ENCODE measurements at regions not wholly inside any gene's neighbourhood (a gene's known extent, or its start where the extent isn't known, plus 50 kb on each side); places are given as distances from the start of the nearest gene placed in this dataset.
"Not testable (repeated sequence)": the region's sequence is repeated elsewhere in the genome, so short reads cannot be mapped to it uniquely, and the experiment has no call there.

- DNase-seq, result no peak
These were observed 186.3 kb upstream of the INTU start for GRCh38 chr4:127446427-127446885.

DNA sequence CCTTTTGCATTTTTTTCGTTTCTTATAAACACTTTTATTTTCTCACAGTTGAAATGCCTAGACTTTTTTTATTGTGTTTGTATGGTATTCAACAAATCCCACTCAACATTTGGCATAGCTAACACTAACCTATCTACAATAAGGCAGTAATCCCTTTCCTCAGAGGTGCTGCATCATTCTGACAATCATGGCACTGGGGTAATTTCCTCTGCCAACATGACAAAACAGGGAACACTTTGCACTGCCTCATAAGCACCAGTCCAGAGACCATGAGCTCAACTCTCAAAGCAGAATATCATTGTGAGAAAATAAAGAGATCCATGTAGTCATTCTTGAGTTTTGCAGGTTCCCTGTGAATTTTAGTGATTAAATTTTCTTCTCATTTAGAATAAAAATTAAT lies 183.8 kb upstream of the INTU start:
- no peak for DNase-seq

DNA sequence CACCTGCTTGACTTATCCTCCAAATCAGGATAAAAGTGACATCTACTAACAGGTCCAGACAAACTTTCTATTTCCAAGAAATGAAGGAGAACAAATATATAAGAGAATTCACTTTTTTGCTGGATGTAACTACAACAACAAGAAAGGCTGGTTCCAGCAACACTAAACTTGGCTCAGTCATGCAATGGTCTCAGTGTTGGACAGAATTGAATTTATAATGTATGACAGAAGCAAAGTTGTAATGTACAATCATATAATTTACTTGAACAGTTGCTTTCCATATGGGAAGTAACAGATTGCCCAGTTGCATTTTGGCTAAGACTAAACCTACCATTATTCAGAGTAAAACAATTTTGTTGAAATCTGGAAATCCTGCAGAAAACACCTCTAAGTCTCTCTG lies 183.3 kb upstream of the INTU start:
- no peak for DNase-seq

DNA sequence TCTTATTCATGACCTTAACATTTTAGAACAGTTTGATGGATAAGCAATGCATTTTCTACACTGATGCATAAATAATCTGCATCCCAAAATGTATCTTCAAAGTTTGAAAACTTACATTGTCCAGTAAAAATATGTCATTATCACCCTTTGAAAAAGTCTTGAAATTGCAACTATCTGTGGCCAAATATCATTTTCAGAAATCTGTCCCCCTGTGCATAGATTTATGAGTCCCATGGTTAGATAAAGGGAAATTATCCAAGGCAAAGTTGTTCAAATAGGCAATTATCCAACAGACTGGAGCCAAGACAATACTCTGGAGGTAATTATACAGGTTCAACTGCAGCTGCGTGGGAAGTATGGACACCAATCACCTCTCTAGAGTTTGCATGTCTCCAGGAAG lies 182.5 kb upstream of the INTU start:
- DNase-seq, result peak in 2 of 3 experiments; percentile 5 to 61

DNA sequence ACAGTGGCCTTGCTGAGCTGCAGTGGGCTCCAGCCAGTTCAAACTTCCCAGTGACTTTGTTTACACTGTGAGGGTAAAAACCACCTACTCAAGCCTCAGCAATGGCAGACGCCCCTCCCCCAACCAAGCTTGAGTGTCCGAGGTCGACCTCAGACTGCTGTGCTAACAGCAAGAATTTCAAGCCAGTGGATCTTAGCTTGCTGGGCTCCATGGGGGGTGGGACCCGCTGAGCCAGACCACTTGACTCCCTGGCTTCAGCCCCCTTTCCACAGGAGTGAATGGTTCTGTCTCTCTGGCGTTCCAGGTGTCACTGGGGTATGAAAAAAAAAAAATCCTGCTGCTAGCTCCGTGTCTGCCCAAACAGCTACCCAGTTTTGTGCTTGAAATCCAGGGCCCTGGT lies 168.9 kb upstream of the INTU start:
- peak in 1 of 3 experiments; percentile 26 for DNase-seq

GRCh38 chr4:127469542-127469941 lies 163.2 kb upstream of the INTU start:
- DNase-seq, result no peak

DNA sequence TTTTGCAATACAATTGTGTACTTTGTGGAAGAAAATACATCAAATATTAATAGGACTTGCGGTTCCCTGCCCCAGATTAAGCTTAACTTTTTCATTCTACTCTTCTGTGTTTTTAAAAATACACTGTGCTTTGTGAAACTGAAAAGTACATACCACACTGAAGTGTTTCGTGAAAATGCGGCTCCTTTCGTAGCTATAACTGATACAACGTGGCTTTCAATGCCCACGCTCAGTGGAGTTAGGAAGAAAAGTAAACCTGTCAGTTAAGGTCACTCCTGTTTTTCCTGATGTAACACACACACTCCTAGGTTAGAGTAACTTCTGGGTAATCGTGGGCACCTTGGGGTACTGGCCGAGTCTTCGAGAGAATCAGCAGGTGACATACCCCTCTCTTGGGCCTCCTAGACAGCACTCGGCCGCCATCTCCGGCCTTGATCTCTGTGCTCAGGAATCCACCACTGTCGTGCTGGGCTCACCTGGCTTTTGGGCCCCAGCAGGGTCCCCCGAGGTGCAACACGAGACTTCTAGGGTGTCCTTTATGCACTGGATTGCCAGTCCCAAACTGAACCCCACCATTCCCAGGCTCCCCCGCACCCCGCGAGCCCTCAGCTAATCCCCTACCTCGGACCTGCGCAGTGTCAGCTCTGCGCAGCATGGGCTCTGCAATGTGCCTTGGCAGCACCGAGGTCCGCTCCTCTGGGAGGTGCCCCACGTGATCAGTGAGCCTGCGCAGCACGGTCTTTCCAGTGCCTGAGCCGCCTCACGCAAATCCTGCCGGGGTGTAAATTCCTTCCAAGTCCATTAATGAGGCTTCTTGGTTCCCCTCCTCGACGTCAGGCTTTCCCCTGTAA lies 162.6 kb upstream of the INTU start:
- no peak for DNase-seq

DNA sequence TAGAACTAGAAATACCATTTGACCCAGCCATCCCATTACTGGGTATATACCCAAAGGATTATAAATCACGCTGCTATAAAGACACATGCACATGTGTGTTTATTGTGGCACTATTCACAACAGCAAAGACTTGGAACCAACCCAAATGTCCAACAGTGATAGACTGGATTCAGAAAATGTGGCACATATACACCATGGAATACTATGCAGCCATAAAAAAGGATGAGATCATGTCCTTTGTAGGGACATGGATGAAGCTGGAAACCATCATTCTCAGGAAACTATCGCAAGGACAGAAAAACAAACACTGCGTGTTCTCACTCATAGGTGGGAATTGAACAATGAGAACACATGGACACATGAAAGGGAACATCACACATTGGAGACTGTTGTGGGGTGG lies 154.5 kb upstream of the INTU start:
- DNase-seq, result not testable (repeated sequence)

GRCh38 chr4:127479031-127479622 lies 153.6 kb upstream of the INTU start:
- DNase-seq, result peak in 2 of 3 experiments; percentile 3 to 65

- DNase-seq, result no peak
These were observed 150.7 kb upstream of the INTU start for GRCh38 chr4:127482049-127482448.

DNA sequence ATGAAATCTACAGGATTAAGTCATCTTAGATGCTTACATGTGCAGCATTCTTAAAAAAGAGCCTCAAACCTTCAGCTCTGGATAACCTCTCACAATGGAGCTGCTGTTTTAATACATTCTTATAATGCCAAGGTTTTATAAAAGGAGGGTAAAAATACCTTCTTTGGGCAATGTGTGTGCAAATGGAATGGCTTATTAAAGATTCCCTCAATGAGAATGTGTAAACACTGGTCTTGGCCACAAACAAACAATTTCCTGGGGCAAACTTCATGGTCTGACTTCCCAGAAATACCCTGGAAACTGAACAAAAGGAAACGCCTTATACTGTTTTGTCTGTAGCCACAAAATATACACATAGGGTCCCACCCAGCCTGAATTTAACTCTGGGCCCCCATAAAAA lies 148.6 kb upstream of the INTU start:
- no peak for DNase-seq

DNA sequence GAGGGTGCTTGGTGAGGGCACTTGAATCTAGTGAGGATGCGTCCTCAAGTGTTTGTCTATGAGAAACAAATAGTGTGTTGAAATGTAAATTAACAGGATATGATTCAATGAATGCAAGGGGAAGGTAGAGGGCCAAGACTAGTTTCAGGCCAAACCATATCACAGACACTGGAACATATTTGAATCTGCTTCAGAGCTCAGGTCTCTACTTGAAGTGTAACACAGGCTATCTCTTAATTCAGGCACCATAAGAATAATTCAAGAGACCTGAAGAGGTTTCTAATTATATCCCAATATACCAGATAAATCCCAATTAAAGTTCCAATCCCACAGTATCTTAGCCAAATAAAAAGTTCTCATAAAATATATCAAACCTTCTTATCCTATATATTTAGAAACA lies 146.5 kb upstream of the INTU start:
- DNase-seq, result no peak

- no peak for DNase-seq
These were observed 141.2 kb upstream of the INTU start for GRCh38 chr4:127491571-127491970.

DNA sequence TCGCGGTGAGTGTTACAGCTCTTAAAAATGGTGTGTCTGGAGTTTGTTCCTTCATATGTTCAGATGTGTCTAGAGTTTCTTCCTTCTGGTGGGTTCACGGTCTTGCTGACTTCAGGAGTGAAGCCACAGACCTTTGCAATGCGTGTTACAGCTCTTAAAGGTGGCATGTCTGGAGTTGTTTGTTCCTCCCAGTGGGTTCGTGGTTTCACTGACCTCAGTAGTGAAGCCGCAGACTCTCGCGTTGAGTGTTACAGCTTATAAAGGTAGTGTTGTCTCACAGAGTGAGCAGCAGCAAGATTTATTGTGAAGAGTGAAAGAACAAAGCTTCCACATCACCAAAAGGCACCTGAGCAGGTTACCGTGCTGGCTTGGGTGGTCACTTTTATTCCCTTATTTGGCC lies 135.9 kb upstream of the INTU start:
- DNase-seq, result not testable (repeated sequence)

DNA sequence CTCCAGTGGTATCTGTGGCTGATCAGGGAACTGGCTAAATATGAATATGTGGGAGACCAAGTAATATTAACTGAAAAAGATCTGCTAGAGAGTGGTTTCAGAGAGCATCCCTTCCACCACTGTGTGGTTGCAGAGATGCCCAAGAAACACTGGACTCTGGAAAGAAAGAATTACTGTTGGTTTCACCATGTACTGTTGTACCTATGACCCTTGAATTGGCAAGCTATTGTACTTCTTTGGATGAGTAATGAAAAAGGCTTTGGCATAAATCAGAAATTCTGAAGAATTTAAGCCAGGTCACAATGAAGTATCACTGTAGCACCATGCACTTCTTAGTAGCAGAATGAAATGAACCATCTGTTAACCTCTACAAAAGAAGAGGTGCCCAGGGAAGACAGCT lies 134.4 kb upstream of the INTU start:
- DNase-seq, result no peak

GRCh38 chr4:127500242-127500641 lies 132.5 kb upstream of the INTU start:
- no peak for DNase-seq

- peak in 1 of 3 experiments; percentile 10 for DNase-seq
These were observed 131.7 kb upstream of the INTU start for GRCh38 chr4:127501103-127501502.

DNA sequence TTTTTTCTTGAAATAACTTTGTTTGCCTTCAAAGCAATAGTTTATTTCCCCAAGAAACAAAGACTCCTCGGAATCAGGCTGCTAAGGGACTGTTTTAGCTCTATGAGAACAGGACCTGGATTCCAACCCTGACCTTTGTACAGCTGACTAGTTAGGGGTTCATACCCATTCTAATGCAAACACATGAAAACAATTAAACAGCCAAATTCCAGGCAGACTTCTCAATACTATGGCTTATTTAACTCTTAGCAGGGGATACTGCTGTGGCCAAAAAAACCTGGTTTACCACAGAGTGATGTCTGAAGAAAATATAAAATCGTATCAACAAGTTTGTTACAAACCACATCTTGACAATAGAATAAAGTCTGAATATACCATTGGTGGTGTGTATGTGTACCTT lies 129.6 kb upstream of the INTU start:
- no peak for DNase-seq

DNA sequence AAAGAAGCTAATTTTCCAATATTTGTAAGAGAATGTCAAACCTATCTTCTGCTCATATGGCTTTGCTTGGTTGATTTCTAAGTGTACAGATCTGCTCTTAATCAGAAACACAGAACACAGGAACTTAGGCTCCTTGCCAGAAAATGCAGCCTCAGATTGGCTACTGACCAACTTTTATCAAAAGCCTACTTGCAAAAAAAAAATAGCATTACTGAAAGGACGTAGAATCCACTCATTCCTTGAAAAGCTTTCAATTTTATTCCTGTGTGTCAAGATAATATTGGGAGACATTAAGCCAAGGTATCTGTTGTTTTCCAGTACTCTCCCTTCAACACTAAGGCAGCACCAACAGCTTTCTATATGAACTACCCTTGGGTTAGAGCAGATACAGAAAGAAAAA lies 127.6 kb upstream of the INTU start:
- no peak for DNase-seq

DNA sequence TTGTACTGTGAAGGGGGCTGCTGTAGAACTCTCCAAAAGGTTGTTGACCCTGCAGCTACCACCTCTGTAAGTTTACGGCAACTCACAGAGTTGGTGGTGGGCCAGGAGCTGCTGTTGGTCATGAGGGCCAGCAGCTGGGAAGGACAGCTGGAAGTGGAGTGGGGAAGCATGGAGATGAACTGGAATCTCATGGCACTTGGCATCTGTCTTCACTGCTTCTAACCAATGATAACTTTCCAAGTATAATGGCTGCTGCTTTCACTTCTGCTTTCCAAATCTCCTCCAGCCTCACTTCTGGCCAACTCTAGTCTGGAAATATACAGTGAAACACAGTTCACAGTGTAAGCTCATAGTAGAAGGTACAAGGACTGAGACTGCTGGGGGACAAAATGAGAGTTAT lies 126.5 kb upstream of the INTU start:
- DNase-seq, result no peak

- DNase-seq, result no peak
These were observed 123.6 kb upstream of the INTU start for GRCh38 chr4:127509155-127509554.

- DNase-seq, result not testable (repeated sequence)
These were observed 120.1 kb upstream of the INTU start for GRCh38 chr4:127512672-127513071.

DNA sequence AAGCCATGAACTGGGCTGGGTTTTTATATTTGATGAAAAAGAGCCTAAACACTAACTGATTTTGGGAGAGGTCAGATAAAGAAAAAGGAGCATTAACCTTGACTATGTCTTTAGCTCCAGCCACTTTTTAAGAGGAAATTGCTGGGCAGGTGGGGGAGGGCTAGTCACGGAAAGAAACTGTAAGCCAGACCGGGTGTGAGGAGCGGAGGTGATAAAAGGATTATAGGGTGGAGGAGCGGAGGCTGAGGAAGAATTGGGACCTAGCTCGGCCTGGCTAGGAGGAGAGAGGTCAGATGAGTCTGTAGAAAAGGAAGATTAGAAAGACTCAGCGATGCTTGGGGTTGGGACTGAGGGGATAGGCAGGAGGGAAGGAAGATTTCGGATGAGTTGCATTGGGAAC lies 117.5 kb upstream of the INTU start:
- not testable (repeated sequence) for DNase-seq

GRCh38 chr4:127518046-127518445 lies 114.7 kb upstream of the INTU start:
- no peak for DNase-seq

DNA sequence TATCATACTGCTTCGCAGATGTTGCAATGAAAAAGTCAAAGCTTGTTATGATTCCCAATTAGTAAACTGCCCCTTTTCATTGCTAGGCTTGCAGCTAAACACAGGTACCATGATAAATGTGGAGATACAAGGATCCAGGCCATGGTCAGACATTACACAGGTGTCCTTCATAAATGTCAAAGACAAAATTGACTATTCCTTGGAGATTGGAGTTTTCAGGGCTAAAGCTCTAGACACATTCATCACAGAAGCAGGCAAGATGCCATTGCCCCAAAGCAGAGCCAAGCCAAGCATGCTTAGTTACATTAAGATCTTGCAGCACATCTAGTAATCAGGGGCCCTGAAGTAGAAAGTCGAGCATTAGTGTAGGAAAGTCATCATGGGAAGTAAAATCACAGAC lies 111.3 kb upstream of the INTU start:
- no peak for DNase-seq

All from NCI-H1417 (cell line).